HG03064 (cell line): ENCODE measurements at regions not wholly inside any gene's neighbourhood (a gene's known extent, or its start where the extent isn't known, plus 50 kb on each side); places are given as distances from the start of the nearest gene placed in this dataset.
"Not testable (repeated sequence)": the region's sequence is repeated elsewhere in the genome, so short reads cannot be mapped to it uniquely, and the experiment has no call there.

ENCODE experiments used
- ATAC-seq: cut with Tn5 transposase; IDR thresholded peaks from one replicate; pipeline ENCODE4 v1.9.1; 2021; ENCODE audit warnings: low read depth; ENCODE audit not compliant: unreplicated experiment

- no peak for ATAC-seq
Observed at GRCh38 chr2:21194147-21194546, 70.4 kb downstream of the TDRD15 start.

DNA sequence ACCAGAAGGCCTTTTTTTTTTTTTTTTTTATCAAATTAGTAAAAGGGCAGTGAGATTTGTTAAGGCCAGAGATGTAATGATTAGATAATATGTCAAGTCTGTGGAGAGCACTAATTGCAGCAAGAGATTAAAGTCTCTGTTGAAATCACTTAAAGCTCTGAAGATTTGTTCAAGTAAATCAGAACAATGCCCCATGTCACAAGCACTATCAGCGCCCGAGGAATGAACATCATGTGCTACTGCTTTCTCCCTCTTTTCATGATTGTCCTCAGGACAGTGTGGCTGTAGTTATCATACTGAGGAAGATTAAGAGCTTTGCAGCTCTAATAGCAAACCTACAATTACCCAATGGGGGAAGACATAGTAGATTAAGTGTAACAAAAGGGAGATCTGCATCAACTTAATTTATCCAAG is 71.1 kb downstream of the TDRD15 start:
- no peak for ATAC-seq

DNA sequence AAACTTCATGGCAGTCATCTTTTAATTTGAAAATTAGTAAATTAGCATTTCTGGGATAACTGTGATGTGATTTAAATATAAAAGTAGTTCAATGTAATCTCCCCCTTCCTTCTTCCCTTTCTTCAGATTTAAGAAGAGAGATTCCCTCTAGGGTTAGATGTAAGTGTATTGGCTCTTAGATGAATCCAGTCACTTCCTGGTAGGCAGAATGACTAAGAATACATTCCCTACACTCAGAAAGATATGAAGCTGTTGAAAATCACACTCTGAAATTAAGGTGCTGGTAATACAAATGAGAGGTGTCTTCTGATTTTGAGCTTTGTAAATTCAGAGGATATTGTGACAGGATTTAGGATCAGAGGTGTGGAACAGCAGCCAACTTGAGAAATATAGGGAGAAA is 71.6 kb downstream of the TDRD15 start:
- no peak for ATAC-seq

- ATAC-seq: no peak
Observed at GRCh38 chr2:21198637-21199036, 74.9 kb downstream of the TDRD15 start.

GRCh38 chr2:21203976-21204375 is 80.2 kb downstream of the TDRD15 start:
- no peak for ATAC-seq

DNA sequence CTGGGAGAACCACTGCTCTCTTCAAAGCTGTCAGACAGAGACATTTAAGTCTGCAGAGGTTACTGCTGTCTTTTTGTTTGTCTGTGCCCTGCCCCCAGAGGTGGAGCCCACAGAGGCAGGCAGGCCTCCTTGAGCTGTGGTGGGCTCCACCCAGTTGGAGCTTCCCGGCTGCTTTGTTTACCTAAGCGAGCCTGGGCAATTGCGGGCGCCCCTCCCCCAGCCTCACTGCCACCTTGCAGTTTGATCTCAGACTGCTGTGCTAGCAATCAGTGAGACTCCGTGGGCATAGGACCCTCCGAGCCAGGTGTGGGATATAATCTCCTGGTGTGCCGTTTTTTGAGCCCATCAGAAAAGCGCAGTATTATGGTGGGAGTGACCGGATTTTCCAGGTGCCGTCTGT is 90.3 kb downstream of the TDRD15 start:
- not testable (repeated sequence) for ATAC-seq

DNA sequence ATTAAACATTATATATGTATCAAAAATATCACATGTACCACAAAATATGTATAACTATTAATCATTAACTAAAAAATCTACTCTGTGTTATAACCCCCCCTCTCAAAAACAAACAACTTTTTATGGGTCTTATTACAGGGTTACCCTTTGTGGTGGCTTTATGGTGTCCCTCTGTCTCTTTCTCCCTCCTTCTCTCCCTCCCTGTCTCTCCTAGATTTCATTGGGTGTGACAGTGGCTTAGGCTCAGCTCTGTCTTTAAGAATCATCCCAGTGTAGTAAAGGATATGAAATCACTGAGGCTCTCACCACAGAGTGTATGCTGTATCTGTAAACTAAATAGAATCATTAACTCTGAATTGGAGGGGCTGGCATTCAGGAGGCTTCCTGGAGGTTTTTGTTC is 93.7 kb downstream of the TDRD15 start:
- ATAC-seq: no peak

DNA sequence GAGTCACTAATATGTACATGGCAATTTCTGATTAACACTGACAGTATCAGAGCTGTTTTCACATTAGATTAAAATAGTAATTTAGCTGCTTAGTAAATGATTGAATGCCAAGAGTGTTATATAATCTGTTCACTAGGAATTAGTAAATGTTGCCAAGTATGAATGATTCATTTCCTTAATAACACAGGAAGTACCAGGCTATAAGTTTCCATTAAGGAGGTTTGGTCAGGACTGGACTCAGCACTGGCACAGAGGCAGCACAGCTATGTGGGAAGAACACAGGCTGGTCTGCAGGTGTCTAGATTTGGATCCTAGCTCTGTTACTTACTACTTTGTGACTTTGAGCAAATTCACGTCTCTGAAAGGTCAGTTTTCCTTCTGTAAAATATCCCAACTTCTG is 97.2 kb downstream of the TDRD15 start:
- no peak for ATAC-seq

- ATAC-seq: no peak
Observed at GRCh38 chr2:21223618-21224017, 99.8 kb downstream of the TDRD15 start.

DNA sequence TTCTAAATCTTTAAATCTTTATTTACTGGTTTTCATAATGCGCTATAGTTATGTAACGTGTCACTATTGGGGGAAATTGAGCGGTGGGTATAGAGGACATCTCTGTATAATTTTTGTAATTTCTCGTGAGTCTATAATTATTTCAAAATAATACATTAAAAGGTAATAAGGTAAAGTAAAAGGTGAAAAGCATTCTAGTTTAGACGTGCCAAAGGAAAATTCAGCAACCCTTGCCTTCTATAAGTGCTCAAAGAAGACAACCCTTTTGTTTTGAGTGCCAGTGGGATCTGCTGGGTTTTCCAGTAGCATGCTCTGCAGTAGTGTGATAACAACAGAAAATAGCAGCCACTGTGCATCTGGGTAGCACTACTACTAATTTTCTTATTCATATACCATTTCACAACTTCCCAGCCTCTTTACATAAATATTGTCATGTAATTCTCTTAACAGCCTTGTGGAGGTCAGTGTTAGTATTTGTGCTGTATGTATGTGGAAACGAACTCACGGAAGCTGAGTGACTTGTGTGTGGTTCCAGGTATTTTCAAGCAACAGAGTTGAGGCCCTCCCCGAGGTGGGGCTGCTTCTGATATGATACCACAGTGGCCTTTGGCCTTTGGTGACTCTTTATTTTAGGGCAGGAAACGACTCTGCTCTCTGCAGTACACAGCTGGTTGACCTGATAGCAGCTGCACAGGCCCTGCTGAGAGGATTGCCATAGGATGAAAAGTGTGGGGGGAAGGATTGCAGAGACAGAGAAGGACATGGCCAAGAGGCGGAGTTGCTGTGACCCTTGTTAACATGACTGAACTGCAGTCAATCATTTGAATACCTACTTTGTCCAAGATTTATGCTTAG is 104.5 kb downstream of the TDRD15 start:
- no peak for ATAC-seq

DNA sequence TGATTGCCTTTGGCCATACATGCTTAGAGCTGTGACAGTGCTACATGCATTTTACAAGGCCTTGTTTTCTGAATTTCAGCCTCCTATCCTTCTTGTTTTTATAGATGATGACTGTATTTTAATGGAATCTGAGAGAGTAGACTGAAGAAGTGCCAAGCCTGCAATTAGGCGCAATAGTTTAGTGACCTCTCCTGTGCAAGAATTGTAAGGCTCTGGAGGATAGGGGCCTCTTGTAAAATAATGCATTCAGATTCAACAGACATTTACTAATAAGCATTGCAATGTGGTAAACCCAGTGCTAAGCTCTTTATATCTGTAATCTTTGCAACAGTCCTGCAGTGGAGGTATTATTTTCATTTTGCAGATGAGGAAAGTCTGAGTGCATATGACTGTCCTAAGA is 105.5 kb downstream of the TDRD15 start:
- ATAC-seq: no peak

DNA sequence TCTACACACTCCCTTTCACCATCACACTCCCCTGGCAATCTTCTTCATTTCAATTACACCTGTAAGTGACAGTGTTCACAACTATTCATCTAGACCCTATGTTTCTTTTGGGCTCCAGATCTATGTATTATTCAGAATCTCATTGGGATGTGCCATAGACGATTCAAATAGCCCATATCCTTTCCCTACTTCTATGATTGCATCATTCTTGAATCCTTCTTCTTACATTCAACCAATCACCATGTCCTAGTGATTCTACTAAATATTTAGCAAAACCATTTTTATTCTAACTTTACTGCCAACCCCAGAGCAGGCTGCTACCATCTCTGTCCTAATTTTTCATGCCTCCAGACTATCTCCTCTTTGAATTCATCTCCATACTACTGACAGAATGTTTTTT is 106.4 kb downstream of the TDRD15 start:
- ATAC-seq: no peak

DNA sequence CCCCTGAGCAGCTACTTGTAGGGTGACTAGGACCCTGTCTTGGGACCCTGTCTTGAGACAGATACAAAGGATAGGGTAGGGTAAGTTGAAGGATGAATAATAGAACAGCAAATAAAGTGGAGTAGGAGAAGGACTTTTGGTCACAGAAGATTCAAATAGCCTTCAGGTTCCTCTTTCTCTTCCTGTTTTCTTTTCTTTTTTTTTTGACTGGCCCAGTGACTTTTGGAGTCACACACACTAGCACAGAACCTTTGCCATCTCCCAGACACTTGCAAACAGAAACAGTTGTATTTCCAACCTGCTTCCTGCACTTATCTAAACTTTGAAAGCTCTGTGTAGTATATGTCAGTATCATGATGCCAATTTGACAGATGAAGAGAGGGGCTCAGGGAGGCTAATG is 108.2 kb downstream of the TDRD15 start:
- no peak for ATAC-seq

GRCh38 chr2:21233194-21233593 is 109.4 kb downstream of the TDRD15 start:
- ATAC-seq: no peak

- no peak for ATAC-seq
Observed at GRCh38 chr2:21234001-21234400, 110.2 kb downstream of the TDRD15 start.

- ATAC-seq: no peak
Observed at GRCh38 chr2:21234464-21235120, 110.8 kb downstream of the TDRD15 start.

DNA sequence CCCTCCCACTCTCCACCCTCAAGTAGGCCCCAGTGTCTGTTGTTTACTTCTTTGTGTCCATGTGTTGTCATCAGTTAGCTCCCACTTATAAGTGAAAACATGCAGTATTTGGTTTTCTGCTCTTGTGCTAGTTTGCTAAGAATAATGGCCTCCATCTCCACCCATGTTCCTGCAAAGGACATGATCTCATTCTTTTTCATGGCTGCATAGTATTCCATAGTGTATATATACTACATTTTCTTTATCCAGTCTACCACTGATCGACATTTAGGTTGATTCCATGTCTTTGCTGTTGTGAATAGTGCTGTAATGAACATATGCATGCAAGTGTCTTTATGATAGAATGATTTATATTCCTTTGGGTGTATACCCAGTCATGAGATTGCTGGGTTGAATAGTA is 116.0 kb downstream of the TDRD15 start:
- ATAC-seq: not testable (repeated sequence)

- no peak for ATAC-seq
Observed at GRCh38 chr2:21244161-21244560, 120.4 kb downstream of the TDRD15 start.

DNA sequence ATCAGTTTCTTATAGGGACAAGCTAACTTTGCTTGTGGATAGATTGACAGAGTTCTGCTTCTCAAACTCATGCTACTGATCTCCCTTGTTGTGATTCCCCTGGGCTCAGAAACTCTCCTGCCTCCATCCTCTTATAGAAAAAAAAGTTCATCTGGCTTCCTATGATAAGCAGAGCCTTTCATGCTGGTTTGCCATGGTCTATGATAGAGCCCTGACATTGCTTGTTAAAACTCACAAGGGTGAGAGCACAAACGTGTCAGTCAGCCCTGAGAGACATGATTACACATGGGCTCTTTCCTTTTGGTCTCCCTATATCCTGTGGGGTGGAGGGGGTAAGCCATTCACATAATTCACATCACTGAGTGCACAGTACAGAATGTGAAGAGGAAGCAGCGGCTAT is 121.8 kb downstream of the TDRD15 start:
- ATAC-seq: no peak

DNA sequence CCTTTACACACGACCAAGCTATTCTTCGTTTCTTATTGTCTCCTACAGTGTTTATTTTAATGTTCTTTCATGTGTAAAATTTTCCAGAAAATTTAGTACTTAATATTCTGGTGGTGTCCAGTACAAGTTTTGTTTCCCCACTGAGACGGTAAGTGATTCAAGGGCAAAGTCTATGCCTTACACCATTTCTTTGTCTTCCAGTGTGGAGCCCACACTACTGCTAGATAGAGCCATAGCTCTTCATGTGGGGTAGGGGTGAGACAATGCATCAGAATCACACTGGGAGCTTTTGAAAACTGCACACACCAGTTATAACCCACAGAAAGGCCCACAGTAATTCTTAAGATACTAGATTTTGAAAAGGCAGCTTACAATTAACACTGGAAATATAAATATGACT is 125.6 kb downstream of the TDRD15 start:
- no peak for ATAC-seq

- no peak for ATAC-seq
Observed at GRCh38 chr2:21250673-21251072, 126.9 kb downstream of the TDRD15 start.
